ENCODE measurements at regions not wholly inside any gene's neighbourhood (a gene's known extent, or its start where the extent isn't known, plus 50 kb on each side); places are given as distances from the start of the nearest gene placed in this dataset.
"Not testable (repeated sequence)": the region's sequence is repeated elsewhere in the genome, so short reads cannot be mapped to it uniquely, and the experiment has no call there.

DNA sequence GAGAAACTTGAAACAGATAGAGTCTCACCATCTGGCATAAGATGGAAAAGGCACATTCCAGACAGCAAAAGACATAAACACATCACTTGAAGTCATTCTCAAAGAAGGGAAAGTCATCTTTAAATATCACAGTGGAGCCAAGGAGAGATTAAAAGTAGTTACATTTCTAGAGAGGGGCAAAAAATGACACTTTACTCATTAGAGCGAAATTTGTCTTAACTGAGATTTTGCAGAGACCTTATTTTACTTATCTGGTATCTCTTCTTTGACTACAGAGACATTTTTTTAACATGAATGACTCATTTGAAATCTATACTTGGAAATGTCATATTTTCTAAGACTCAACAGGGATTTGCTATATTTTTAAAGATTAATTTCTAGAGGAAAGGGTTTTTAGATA, 339.0 kb upstream of the KIF2B start:
- no peak overlapping the region for H3K4me3 ChIP-seq (ENCODE audit: low read depth, low read length)
- DNase-seq (ENCODE audit: low read depth): no peak
- TF ChIP-seq, protein P1, sequence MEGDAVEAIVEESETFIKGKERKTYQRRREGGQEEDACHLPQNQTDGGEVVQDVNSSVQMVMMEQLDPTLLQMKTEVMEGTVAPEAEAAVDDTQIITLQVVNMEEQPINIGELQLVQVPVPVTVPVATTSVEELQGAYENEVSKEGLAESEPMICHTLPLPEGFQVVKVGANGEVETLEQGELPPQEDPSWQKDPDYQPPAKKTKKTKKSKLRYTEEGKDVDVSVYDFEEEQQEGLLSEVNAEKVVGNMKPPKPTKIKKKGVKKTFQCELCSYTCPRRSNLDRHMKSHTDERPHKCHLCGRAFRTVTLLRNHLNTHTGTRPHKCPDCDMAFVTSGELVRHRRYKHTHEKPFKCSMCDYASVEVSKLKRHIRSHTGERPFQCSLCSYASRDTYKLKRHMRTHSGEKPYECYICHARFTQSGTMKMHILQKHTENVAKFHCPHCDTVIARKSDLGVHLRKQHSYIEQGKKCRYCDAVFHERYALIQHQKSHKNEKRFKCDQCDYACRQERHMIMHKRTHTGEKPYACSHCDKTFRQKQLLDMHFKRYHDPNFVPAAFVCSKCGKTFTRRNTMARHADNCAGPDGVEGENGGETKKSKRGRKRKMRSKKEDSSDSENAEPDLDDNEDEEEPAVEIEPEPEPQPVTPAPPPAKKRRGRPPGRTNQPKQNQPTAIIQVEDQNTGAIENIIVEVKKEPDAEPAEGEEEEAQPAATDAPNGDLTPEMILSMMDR (IDR thresholded peaks at IDR 0.05; ENCODE audit: insufficient read depth, low read length): no peak

DNA sequence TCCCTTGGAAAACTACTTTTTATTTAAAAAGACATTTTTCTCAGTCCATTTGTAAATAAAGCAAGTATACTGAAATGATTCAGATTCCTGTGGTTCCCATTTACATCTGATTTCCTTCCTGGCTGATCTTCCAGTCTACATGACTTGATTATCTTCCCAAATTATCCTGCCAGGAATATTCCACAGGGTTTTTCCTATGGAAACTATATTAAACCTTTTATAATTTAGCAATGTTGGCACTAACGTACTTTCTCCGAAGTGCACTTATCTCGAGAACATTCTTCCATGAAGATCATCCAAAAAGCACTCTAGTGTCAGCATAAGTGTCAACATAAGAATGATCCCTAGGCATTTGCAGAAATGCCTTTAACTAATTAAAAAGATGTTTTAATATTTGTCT, 347.7 kb upstream of the KIF2B start:
- no peak overlapping the region for H3K4me3 ChIP-seq (ENCODE audit: low read depth, low read length)
- DNase-seq (ENCODE audit: low read depth): no peak
- TF ChIP-seq, protein P1 (IDR thresholded peaks at IDR 0.05; ENCODE audit: insufficient read depth, low read length): no peak

DNA sequence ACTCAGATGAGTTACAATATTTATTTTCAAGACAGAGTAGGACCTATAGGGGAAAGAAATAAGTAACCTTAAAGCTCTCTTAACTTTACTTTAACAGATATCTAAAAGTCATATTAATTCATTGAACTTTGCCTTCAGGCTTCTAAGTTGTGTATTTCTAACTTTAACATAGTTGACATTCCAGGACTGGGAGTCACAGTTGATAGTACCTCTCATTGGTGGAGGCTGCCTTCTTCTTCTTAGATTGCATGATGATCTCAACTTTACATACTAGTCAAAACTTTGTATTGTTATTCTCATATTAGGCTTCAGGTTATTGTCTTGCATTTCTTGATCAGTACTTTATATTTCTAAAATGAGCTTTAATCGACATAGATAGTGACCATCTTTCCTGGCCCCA, 350.1 kb upstream of the KIF2B start:
- no peak for DNase-seq (ENCODE audit: low read depth)
- TF ChIP-seq, protein P1 (IDR thresholded peaks at IDR 0.05; ENCODE audit: insufficient read depth, low read length): no peak
- H3K4me3 ChIP-seq (ENCODE audit: low read depth, low read length): no peak overlapping the region

DNA sequence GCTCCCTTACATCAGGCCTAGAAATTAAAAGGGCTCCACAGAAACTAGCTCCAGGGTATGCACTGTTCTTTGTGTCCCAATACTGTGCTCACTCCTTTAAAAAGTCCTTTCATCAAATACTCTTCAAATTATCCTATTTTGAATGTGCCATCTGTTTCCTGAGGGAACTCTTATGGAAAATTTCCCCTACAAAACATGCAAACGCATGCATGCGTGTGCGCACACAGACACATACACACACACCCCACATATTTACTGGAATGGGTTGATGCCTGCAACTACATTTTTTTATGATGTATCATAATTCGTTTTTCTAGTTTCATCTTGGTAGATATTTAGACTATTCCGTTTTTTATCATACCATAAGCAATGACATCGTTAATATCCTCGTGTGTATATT, 351.2 kb upstream of the KIF2B start:
- TF ChIP-seq, protein P1 (IDR thresholded peaks at IDR 0.05; ENCODE audit: insufficient read depth, low read length): no peak
- no peak for DNase-seq (ENCODE audit: low read depth)
- H3K4me3 ChIP-seq (ENCODE audit: low read depth, low read length): no peak overlapping the region

DNA sequence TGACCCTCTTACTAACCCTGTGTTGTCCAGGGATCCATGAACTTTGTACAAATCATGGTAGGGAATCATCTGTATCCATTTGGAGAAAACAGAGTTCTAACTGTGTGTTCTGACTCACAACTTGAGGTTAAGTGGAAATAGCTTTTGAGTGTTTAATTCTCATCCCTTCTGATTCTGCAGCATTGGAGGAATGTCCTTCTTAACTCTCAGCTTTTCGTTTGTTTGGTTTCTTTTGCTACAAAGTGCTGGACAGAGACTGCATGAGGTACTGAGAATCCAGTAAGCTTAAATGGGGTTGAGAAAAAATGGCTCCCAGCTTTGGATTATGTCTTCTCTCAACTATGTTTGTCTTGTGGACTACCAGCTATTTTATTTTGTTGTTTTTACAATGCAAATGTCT, 352.1 kb upstream of the KIF2B start:
- TF ChIP-seq, protein P1 (IDR thresholded peaks at IDR 0.05; ENCODE audit: insufficient read depth, low read length): no peak
- no peak for DNase-seq (ENCODE audit: low read depth)
- no peak overlapping the region for H3K4me3 ChIP-seq (ENCODE audit: low read depth, low read length)

DNA sequence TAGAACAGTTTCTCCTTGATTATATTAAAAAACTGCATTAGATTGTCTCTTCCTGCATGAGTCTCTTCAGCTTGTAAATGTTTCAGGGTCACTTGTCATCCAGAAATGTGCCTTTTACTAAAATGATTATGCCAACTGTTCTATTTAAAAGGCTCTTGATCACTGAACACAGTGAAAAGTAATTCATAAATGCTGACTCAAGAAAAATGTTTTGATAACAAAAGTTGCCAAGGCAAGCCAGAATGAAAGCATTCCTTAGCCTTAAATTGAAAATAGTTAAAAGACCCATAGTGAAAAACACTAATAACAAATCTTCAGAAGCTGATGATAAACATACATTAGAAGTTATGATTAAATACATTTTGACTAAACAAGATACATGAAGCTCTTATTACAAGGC, 356.0 kb upstream of the KIF2B start:
- no peak overlapping the region for H3K4me3 ChIP-seq (ENCODE audit: low read depth, low read length)
- DNase-seq (ENCODE audit: low read depth): no peak
- TF ChIP-seq, protein P1 (IDR thresholded peaks at IDR 0.05; ENCODE audit: insufficient read depth, low read length): no peak

DNA sequence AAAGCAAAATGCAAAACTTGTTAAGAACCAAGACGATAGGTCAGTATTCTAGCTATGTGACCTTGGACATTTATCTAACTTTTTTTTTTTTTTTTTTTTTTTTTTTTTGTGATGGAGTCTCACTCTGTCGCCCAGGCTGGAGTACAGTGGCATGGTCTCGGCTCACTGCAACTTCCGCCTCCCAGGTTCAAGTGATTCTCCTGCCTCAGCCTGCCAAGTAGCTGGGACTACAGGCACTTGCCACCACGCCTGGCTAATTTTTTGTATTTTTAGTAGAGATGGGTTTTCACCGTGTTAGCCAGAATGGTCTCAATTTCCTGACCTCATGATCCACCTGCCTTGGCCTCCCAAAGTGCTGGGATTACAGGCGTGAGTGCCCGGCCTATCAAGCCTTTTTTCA, 358.3 kb upstream of the KIF2B start:
- H3K4me3 ChIP-seq (ENCODE audit: low read depth, low read length); DNase-seq (ENCODE audit: low read depth): not testable (repeated sequence)
